ENCODE measurements at regions not wholly inside any gene's neighbourhood (a gene's known extent, or its start where the extent isn't known, plus 50 kb on each side); places are given as distances from the start of the nearest gene placed in this dataset.
"Not testable (repeated sequence)": the region's sequence is repeated elsewhere in the genome, so short reads cannot be mapped to it uniquely, and the experiment has no call there.

- DNase-seq (ENCODE audit: low spot score) = peak; percentile 70
Observed at GRCh38 chr1:117754061-117754969, 148.5 kb downstream of the TENT5C start.

DNA sequence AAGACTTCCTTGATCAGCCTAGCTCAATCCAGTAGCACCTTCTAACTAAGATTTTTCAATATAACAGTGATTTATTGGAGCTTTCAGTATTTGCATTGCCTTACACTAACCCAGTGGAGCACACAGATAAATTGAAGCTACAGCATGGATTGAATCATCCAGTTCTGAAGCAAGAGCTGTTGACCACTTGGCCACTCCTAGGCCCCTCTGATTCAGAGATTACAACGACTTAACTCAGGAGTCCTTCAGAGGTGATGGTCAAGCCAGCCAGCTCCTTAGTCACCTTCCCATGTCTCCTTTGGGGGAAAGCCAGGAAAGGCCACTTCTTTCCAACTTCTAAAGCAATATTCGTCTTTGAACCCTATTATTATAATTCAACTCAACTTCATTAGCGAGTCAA lies 151.8 kb downstream of the TENT5C start:
- no peak for DNase-seq (ENCODE audit: low spot score)

DNA sequence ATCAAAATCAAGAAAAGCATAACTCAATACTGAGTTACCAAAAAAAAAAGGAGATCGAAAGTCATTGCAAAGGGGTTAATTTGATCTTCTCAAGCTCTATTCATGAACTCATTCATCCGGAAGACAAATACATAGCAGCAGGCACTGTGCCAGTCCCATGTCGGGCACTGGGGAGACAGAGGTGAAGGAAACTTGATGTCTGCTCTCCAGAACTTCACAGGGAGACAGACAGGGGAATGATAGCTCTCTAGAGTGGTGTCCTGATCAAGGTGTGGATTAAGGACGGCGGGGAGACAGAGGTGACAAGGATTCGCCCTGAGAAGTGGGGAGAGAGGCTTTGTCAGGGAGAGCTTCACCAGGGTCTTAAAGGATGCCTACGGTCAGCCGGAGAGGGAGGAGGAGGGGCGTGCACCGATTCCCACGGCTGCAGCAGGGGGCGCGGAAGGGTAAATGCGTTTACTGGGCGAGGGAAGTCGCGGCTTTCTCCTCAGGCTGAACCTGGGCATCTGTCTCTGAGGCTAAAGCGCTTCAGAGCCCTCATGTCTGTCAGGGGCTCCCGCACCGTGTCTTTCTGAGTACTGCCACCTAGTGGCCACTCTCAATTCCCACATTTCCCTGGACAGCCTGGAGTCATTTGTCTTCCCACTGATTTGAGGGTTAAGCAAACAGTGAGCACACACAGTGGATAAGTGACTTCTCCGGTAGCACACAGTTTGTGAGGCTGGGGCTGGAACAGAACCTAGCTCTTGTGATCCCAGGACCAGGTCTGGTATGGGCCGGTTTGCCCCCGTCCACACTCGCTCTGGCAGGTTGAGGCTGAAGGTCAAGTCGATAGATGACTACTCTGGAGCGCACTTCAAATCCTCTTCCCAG lies 152.8 kb downstream of the TENT5C start:
- peak; percentile 73 for DNase-seq (ENCODE audit: low spot score)

GRCh38 chr1:117759535-117759934 lies 153.7 kb downstream of the TENT5C start:
- no peak for DNase-seq (ENCODE audit: low spot score)

DNA sequence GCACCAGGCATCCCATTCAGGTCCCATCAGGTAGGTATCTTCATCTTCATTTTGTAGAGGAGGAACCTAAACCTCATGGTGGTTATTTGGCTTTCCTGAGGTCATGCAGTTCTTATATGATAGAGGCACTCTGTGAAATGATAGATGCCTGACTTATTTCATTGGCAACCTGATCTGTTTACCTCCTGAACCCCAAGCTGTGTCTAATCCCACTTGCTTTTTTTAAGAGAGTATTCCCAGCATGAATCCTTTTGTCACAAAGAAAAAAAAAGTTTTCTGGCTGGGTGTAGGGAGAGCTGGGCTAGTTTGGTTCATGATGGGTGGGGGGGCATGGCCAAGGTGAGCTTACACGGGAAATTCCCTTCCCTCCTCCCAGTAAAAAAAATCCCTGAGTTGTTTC lies 154.2 kb downstream of the TENT5C start:
- no peak for DNase-seq (ENCODE audit: low spot score)

- DNase-seq (ENCODE audit: low spot score) = no peak
Observed at GRCh38 chr1:117760485-117760884, 154.6 kb downstream of the TENT5C start.

DNA sequence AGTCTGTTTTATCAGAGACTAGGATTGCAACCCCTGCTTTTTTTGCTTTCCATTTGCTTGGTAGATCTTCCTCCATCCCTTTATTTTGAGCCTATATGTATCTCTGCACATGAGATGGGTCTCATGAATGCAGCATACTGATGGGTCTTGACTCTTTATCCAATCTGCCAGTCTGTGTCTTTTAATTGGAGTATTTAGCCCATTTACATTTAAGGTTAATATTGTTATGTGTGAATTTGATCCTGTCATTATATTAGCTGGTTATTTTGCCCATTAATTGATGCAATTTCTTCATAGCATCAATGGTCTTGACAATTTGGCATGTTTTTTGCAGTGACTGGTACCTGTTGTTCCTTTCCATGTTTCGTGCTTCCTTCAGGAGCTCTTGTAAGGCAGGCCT lies 161.7 kb downstream of the GDAP2 start:
- DNase-seq (ENCODE audit: low spot score) = not testable (repeated sequence)

GRCh38 chr1:117770981-117771531 lies 158.4 kb downstream of the GDAP2 start:
- no peak for DNase-seq (ENCODE audit: low spot score)

DNA sequence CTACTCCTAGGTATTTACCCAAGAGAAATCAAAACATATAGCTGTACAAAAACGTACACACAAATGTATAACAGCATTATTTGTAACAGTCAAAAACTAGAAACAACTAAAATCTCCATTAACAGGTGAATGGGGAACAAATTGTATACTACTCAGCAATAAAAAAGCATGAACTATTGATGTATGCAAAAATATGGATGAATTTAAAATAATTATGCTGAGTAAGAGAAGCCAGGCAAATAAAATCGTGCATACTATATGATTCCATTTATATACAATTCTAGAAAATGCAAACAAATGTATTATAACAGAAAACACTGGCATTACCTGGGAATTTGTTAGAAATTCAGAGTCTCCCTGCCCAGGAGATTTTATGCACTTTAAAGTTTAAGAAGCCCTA lies 150.1 kb downstream of the GDAP2 start:
- DNase-seq (ENCODE audit: low spot score) = no peak

GRCh38 chr1:117780687-117781475 lies 148.5 kb downstream of the GDAP2 start:
- DNase-seq (ENCODE audit: low spot score) = no peak

- no peak for DNase-seq (ENCODE audit: low spot score)
Observed at GRCh38 chr1:117782056-117782455, 147.4 kb downstream of the GDAP2 start.

- no peak for DNase-seq (ENCODE audit: low spot score)
Observed at GRCh38 chr1:117783606-117784396, 145.6 kb downstream of the GDAP2 start.

- DNase-seq (ENCODE audit: low spot score) = no peak
Observed at GRCh38 chr1:117788014-117788413, 141.4 kb downstream of the GDAP2 start.

- no peak for DNase-seq (ENCODE audit: low spot score)
Observed at GRCh38 chr1:117793413-117793812, 136.0 kb downstream of the GDAP2 start.

- DNase-seq (ENCODE audit: low spot score) = no peak
Observed at GRCh38 chr1:117794073-117794472, 135.3 kb downstream of the GDAP2 start.

DNA sequence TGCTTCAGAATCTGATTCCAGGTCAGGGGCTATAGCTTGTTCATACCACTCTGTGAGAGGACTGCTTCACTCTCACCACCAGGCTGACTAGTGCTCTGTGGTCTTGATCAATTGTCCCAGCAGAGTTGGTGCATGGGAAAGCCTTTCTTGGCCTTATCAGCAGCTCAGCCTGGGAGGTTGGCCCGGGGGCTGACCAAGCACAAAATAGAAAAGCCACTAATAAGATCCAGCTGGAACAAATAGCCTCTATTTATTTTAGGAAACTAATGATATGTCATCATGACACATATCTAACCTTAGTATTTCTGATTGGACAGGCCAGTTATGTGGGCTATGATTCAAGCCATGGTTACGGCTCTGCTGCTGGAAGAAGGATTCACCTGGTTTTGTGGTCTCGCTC lies 134.2 kb downstream of the GDAP2 start:
- peak; percentile 13 for DNase-seq (ENCODE audit: low spot score)

GRCh38 chr1:117795792-117796191 lies 133.6 kb downstream of the GDAP2 start:
- no peak for DNase-seq (ENCODE audit: low spot score)

DNA sequence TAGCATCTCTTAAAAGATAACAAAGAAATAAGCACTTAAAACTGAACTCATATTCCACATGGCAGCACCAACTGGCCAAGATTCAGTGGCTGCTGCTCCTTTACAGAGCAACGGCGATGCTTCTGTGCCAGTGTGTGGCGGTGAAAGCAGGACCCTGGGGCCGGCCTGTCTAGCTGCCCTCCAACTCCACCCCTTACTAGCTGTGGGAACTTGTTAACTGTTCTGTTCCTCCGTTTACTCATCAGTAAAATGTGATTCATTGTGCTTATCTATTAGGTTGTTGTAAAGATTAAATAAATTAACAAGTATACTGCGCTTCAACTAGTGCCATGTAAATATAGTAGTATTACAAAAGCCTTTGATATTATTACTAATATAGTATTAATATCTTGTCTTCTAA lies 133.2 kb downstream of the GDAP2 start:
- DNase-seq (ENCODE audit: low spot score) = no peak

- no peak for DNase-seq (ENCODE audit: low spot score)
Observed at GRCh38 chr1:117798550-117798949, 130.9 kb downstream of the GDAP2 start.

- peak; percentile 88 for DNase-seq (ENCODE audit: low spot score)
Observed at GRCh38 chr1:117802531-117803257, 126.7 kb downstream of the GDAP2 start.
